ENCODE measurements at regions not wholly inside any gene's neighbourhood (a gene's known extent, or its start where the extent isn't known, plus 50 kb on each side); places are given as distances from the start of the nearest gene placed in this dataset.
"Not testable (repeated sequence)": the region's sequence is repeated elsewhere in the genome, so short reads cannot be mapped to it uniquely, and the experiment has no call there.

GRCh38 chr2:12435430-12436222 is 281.1 kb upstream of the TRIB2 start:
- no peak for DNase-seq

- DNase-seq = no peak
These were observed 280.3 kb upstream of the TRIB2 start for GRCh38 chr2:12436483-12436882.

- DNase-seq = no peak
These were observed 279.7 kb upstream of the TRIB2 start for GRCh38 chr2:12436935-12437561.

- DNase-seq = no peak
These were observed 276.0 kb upstream of the TRIB2 start for GRCh38 chr2:12440731-12441130.

GRCh38 chr2:12441750-12442475 is 274.8 kb upstream of the TRIB2 start:
- DNase-seq = no peak

- DNase-seq = no peak
These were observed 274.3 kb upstream of the TRIB2 start for GRCh38 chr2:12442476-12442847.

GRCh38 chr2:12448846-12449505 is 267.8 kb upstream of the TRIB2 start:
- DNase-seq = no peak

GRCh38 chr2:12451726-12452125 is 265.0 kb upstream of the TRIB2 start:
- no peak for DNase-seq

- DNase-seq = no peak
These were observed 264.6 kb upstream of the TRIB2 start for GRCh38 chr2:12452185-12452584.

- no peak for DNase-seq
These were observed 263.0 kb upstream of the TRIB2 start for GRCh38 chr2:12453731-12454130.

GRCh38 chr2:12455661-12456060 is 261.1 kb upstream of the TRIB2 start:
- no peak for DNase-seq

GRCh38 chr2:12456293-12457106 is 260.2 kb upstream of the TRIB2 start:
- DNase-seq = no peak

GRCh38 chr2:12457831-12458230 is 258.9 kb upstream of the TRIB2 start:
- DNase-seq = no peak

GRCh38 chr2:12463189-12463588 is 253.5 kb upstream of the TRIB2 start:
- no peak for DNase-seq

- DNase-seq = no peak
These were observed 251.1 kb upstream of the TRIB2 start for GRCh38 chr2:12465631-12466135.

- DNase-seq = no peak
These were observed 249.4 kb upstream of the TRIB2 start for GRCh38 chr2:12467303-12467702.

- DNase-seq = no peak
These were observed 247.6 kb upstream of the TRIB2 start for GRCh38 chr2:12469141-12469561.

- not testable (repeated sequence) for DNase-seq
These were observed 244.5 kb upstream of the TRIB2 start for GRCh38 chr2:12472265-12472664.

- DNase-seq = no peak
These were observed 238.3 kb upstream of the TRIB2 start for GRCh38 chr2:12478151-12479064.

- no peak for DNase-seq
These were observed 237.6 kb upstream of the TRIB2 start for GRCh38 chr2:12479065-12479601.

All from NCI-H748 treated with DMSO at 0.1 percent for 48 hours (cell line).